ENCODE measurements at regions not wholly inside any gene's neighbourhood (a gene's known extent, or its start where the extent isn't known, plus 50 kb on each side); places are given as distances from the start of the nearest gene placed in this dataset.

DNA sequence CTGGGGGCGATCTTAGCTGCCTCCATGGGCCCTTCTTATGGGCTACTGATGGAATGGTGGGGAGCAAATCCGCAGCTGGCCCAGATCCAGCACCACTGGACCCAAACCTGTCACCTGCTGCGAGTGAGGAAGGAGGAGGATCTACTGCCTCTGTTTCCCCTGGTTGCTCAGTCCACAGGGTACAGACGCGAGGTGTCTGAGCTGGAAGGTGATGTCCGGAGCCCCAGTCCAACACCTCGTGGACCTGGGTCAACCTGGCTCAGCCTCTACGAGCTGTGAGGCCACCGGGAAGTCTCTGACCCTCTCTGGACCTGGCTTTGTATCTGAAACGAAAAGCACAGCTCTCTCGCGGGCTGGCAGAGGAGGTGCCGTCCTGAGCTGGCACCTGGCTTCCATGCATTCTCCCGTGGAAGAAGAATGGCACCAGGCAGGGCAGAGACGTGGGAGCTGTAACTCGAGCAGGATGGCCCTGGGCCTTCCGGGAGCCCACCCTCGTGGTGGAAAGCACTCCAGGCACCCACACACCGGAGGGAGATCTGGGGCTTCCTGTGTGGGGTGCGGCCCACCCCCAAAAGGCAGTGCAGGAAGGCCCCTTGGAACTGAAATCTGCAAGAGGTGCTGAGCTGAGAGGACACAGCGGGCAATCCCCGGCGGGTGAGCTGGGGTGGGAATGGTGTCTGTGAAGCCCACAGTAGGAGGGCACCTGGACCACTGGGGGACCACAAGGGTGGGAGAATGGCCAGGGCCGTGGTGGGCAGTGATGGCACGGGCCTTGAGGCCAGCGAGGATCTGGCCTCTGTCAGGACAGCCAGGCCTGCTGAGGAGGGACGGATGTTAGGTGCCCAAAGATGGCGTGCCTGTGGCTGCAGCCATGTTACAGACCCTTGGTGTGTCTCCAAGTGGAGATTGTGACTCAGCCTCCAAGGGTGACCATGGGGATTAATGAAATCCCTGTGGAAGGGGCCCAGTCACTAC, 133.4 kb downstream of the OLFM1 start:
- Histone ChIP-seq H3K27me3 (ENCODE audit: control insufficient read depth, extremely low read depth, insufficient read depth, low read length) (peaks cover 21% of the 10 kb centered on the region), H3K4me3 (ENCODE audit: control insufficient read depth in 2 of 3, extremely low read depth in 1 of 3, insufficient read depth in 2 of 3, low read depth in 1 of 3, low read length in 3 of 3) (no peak overlapping the region), H3K9ac (ENCODE audit: control insufficient read depth, extremely low read depth, insufficient read depth, low read length) (no peak overlapping the region), H3K4me1 (ENCODE audit: control insufficient read depth, extremely low read depth, insufficient read depth, low read length) (no peaks in the 10 kb centered on the region), H3K36me3 (ENCODE audit: control insufficient read depth in 2 of 2, extremely low read depth in 1 of 2, insufficient read depth in 2 of 2, low read length in 2 of 2) (no peaks in the 10 kb centered on the region), H3K4me2 (ENCODE audit: control insufficient read depth, extremely low read depth, insufficient read depth, low read depth, low read length) (no peak overlapping the region), H3K9me1 (ENCODE audit: control insufficient read depth, extremely low read depth, insufficient read depth, low read length) (no peaks in the 10 kb centered on the region), H3K9me3 (ENCODE audit: control insufficient read depth, low read depth, low read length) (peaks cover 5% of the 10 kb centered on the region), H2AFZ (ENCODE audit: control insufficient read depth, low read length) (no peak overlapping the region), H3K27ac (ENCODE audit: control insufficient read depth, insufficient read depth, low read length) (no peak overlapping the region), H3K79me2 (ENCODE audit: control insufficient read depth, insufficient read depth, low read length) (no peaks in the 10 kb centered on the region), H4K20me1 (ENCODE audit: control insufficient read depth, extremely low read depth, insufficient read depth, low read length) (no peaks in the 10 kb centered on the region)
- TF ChIP-seq, protein P1, sequence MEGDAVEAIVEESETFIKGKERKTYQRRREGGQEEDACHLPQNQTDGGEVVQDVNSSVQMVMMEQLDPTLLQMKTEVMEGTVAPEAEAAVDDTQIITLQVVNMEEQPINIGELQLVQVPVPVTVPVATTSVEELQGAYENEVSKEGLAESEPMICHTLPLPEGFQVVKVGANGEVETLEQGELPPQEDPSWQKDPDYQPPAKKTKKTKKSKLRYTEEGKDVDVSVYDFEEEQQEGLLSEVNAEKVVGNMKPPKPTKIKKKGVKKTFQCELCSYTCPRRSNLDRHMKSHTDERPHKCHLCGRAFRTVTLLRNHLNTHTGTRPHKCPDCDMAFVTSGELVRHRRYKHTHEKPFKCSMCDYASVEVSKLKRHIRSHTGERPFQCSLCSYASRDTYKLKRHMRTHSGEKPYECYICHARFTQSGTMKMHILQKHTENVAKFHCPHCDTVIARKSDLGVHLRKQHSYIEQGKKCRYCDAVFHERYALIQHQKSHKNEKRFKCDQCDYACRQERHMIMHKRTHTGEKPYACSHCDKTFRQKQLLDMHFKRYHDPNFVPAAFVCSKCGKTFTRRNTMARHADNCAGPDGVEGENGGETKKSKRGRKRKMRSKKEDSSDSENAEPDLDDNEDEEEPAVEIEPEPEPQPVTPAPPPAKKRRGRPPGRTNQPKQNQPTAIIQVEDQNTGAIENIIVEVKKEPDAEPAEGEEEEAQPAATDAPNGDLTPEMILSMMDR (optimal IDR thresholded peaks at IDR 0.05 in 1 of 3, IDR thresholded peaks at IDR 0.05 in 1 of 3, conservative IDR thresholded peaks at IDR 0.05 in 1 of 3; ENCODE audit: extremely low read depth in 1 of 3, insufficient read depth in 2 of 3, low read length in 3 of 3) = no peak
- TF ChIP-seq EZH2 (IDR thresholded peaks at IDR 0.05; ENCODE audit: low read length) = no peak
- dilution Hi-C loops (cut with MboI; ENCODE audit: extremely low pct_ligation_motif_present, low sequenced_read_pairs) = no loop called here
- no peak for FAIRE-seq
- DNase-seq (ENCODE audit: low read depth, low spot score) = no peak

DNA sequence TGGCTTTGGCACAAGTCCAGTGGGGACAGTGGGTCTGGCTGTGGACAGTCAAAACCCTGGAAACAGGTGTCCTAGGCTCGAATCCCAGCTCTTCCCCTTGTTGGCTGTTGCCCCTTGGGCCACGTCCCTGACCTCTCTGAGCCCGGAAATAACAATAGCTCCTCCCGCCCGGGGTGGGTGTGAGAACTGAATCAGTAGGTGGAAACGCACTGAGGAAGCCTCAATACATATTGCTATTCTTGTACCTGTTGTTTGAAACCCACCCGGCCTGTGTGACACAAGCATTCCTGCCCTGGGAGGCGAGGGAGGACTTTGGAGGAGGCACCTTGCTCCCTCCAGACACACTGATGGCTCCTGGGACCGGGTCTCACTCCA, 134.1 kb downstream of the OLFM1 start:
- Histone ChIP-seq H3K9me1 (ENCODE audit: control insufficient read depth, extremely low read depth, insufficient read depth, low read length) (no peaks in the 10 kb centered on the region), H3K4me2 (ENCODE audit: control insufficient read depth, extremely low read depth, insufficient read depth, low read depth, low read length) (no peak overlapping the region), H3K9me3 (ENCODE audit: control insufficient read depth, low read depth, low read length) (peaks cover 12% of the 10 kb centered on the region), H3K4me1 (ENCODE audit: control insufficient read depth, extremely low read depth, insufficient read depth, low read length) (no peaks in the 10 kb centered on the region), H3K9ac (ENCODE audit: control insufficient read depth, extremely low read depth, insufficient read depth, low read length) (no peak overlapping the region), H3K27ac (ENCODE audit: control insufficient read depth, insufficient read depth, low read length) (no peak overlapping the region), H4K20me1 (ENCODE audit: control insufficient read depth, extremely low read depth, insufficient read depth, low read length) (no peaks in the 10 kb centered on the region), H3K36me3 (ENCODE audit: control insufficient read depth in 2 of 2, extremely low read depth in 1 of 2, insufficient read depth in 2 of 2, low read length in 2 of 2) (no peaks in the 10 kb centered on the region), H3K79me2 (ENCODE audit: control insufficient read depth, insufficient read depth, low read length) (no peaks in the 10 kb centered on the region), H3K27me3 (ENCODE audit: control insufficient read depth, extremely low read depth, insufficient read depth, low read length) (peaks cover 15% of the 10 kb centered on the region), H2AFZ (ENCODE audit: control insufficient read depth, low read length) (no peak overlapping the region), H3K4me3 (ENCODE audit: control insufficient read depth in 2 of 3, extremely low read depth in 1 of 3, insufficient read depth in 2 of 3, low read depth in 1 of 3, low read length in 3 of 3) (no peak overlapping the region)
- dilution Hi-C loops (cut with MboI; ENCODE audit: extremely low pct_ligation_motif_present, low sequenced_read_pairs) = no loop called here
- FAIRE-seq (no peak), DNase-seq (ENCODE audit: low read depth, low spot score) (no peak)
- TF ChIP-seq, protein P1 (optimal IDR thresholded peaks at IDR 0.05 in 1 of 3, IDR thresholded peaks at IDR 0.05 in 1 of 3, conservative IDR thresholded peaks at IDR 0.05 in 1 of 3; ENCODE audit: extremely low read depth in 1 of 3, insufficient read depth in 2 of 3, low read length in 3 of 3) = no peak
- no peak for TF ChIP-seq EZH2 (IDR thresholded peaks at IDR 0.05; ENCODE audit: low read length)

All from keratinocyte (primary cell).